ENCODE measurements at regions not wholly inside any gene's neighbourhood (a gene's known extent, or its start where the extent isn't known, plus 50 kb on each side); places are given as distances from the start of the nearest gene placed in this dataset.

DNA sequence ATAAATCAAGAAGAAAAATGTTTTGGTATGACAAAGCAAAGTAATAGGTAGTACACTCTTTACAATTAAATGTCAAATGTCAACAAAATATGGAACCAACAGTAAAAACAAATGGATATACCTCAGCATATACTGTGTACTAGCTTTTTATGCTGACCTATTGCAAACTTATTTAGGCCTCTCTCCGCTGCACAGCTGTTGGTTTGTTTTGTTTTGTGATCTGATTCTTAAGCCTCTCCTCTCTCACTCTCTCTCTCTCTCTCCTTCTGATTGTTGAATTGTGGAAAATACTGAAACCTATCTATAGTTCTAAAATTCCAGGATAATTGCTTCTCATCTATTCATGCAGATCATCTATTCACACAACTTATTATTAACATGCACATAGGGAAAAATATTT, 154.9 kb upstream of the ARHGAP28 start:
- DNase-seq, result no peak

DNA sequence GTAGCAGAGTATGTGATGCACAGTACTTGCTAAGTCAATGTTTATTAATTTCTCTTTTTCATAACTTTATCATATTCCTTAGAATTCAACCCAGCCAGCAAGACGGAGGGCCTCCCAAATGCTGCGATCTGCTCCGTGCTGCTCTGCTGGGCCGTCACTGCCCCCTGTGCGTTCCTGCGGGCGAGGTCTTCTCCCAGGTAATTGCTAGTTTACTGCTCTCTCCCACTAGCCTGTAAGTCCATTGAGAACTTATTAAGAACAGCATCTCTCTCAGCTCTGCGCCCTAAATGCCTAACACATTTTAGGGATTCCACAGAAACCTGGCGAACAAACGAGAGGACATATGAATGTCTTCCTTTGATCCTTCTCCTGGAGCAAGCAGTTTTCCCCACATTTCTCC, 153.6 kb upstream of the ARHGAP28 start:
- DNase-seq, result no peak

DNA sequence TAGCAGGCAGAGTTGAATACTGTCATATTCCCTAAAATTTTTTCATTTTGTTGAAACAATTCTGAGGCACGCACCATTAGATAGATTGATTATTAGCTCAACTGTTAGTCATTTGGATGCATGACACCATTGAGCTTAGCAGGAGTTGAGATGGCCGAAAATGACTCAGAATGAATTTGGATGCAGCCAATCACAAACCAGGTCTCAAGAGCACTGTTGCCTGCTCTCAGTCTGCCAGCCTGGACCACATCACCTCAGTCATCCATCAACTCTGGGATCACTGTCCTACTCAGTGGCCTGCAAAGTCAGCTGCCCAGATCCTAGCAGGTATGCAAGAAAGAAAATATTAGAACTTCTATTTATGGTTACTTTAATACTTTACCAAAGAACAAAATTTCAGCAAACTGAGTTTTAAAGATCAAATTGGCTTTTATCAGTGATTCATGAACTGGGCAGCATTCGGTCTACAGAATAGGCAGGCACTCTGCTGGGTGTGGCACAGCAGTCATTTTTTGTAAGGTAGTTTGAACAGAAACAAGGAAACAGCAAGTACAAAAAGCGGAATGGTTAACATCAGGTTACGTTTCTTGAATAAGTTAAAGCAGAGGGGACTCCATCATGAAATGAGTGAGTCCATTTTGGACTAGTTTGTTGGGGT, 152.7 kb upstream of the ARHGAP28 start:
- DNase-seq, result no peak

DNA sequence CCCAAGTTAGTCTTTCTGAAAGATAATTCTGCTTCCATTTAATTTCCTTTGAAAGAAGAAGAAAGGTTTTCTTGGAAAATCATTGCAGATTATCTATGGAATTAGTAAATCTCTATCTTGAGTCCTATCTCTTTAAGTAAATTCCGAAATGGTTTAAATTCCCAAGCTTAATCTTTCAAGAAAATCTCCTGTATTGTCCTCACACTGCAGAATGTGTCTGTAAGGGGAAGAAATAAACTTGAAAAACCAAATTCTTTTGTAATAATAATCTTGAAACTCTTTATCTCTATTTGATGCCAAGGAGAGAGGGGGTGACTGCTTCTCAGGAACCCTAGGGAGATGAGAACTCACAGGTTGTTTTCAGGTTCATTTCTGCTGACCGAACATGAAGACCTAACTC, 150.8 kb upstream of the ARHGAP28 start:
- no peak for DNase-seq

DNA sequence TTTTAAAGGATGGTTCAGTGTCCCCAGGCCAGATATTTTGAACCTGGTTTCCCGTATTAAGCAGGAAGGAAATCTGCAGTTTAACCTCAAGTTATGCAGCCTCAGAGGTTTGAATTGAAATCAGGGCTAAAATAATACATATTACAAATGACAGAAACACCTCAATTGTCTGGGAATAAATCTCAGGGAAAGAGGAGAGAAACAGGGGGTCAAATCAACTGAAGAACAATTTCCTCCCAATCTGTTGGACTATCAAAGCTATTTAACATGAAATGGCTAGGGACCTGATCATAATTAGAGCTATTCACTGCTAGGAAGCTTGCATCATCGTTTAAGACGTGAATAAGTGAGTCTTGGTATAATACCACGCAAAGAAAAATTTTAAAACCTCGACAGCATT, 150.0 kb upstream of the ARHGAP28 start:
- DNase-seq, result no peak

DNA sequence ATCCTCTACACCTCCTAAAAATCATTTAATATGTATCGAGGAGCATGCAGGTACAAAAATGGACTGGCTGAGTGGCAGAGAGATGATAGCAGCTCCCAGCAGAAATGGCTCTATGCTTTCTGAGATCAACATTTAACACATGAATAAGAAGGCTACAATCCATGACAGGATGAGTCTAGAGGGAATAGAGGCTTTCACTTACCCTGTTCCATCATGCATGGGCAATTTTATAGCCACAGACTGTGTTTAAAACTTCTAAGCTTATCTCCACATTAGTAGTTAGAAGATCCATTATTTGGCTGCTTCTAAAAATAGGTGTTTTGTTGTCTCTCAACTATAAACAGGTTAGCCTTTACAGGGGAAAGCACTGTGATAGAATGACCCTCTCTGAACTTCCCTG, 149.1 kb upstream of the ARHGAP28 start:
- DNase-seq, result no peak

DNA sequence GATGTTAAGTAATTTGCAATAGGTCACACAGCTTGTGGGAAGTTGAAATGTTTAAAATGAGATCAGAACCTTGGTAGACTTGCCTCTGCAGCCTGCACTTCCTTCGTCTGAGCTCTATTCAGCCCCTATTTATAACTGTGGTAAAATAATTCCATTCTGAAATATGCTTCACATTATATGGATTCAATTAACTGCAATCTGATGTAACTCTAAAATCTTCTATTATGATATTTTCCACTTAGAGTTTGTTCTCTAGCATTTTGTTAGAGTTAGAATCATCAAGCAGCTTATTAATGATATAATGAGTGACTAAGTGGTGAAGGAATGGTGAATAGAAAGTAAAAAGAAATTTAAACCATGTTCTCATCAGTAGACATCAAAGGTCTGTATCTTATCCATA, 139.6 kb upstream of the ARHGAP28 start:
- DNase-seq, result no peak

DNA sequence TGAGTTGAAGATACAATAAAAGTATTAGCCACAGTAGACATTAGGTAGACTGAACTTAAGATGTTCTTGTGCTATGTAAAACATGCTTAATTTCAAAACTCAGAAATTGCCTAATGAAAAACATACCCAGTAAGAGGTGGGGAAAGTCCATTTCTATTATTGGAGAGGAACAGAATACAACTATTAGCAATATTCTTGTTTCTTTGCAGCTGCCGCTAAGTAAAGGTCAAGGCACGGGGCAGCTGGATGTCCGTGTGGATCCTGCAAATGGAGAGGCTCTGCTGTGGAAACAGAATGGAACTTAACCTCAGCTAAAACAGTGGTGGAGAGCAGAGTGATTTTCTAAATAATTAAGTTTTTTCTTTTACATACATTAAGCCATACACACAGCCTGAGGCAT, 139.2 kb upstream of the ARHGAP28 start:
- DNase-seq, result no peak

DNA sequence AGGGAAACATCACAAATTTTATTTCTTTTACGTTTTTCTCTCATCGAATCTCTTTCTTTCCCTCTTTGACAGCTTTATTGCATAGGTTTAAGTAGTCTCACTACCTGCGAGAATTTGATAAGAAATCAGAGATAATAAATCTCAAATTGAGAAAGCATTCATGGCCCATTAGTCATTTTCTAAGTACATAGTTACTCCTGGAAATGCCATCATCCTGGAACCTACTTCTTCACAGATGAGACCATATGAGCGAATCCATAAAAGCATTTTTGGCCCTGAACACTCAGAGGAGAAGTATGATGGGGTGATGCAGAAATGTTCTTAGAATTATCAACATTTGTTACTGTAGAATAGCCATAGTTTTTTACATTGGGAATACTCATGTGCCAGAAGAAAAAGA, 138.0 kb upstream of the ARHGAP28 start:
- DNase-seq, result no peak

DNA sequence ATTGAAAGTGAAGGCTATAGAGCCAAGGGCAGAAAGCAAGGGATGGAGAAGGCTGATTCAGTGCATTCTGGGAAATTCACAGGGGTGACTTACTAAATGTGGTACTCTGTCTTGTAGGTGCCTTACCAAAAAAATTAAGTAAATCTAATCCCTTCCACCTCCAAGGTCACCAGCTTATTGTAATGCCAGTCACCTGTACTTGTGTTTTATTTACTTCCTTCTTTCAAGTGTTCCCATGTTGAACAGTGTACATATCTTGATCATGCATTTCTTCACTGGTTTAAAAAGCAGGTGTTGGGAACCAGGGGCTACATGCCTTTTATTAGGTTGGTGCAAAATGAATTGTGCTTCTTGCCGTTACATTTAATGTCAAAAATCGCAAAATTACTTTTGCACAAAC, 137.0 kb upstream of the ARHGAP28 start:
- DNase-seq, result no peak

DNA sequence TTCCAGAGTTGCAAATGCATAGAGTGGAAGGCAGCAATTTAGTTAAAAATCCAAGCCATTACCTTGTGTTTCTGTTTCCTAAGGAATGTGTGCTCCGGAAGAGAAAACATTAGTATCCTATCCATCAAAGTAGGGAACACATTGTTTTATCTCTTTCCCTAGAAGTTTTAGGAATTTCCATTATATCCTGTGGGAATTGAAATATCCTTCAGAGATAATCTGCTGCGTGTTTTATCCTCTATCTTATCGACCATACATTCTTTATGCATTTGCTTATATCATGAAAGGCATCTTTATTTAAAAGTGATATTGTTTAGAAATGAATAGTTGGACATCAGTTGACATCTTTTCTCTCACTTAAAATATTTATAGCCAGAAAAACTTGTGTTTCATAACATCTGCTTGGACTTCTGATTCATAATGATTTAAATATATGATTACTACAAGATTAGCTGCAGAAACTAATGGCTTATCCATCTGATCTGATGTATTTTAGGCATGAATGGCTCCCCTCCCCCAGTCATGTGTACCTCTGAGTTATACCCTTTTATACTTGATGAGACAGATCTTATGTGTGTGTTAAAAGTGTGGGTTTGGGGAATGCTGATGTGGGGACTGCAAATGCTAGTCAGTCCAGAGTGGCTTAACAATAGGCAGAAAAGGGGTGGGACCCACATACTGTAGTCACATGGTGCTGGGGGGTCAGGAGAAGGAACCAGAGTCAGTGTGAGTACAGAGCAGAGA, 136.2 kb upstream of the ARHGAP28 start:
- no peak for DNase-seq

DNA sequence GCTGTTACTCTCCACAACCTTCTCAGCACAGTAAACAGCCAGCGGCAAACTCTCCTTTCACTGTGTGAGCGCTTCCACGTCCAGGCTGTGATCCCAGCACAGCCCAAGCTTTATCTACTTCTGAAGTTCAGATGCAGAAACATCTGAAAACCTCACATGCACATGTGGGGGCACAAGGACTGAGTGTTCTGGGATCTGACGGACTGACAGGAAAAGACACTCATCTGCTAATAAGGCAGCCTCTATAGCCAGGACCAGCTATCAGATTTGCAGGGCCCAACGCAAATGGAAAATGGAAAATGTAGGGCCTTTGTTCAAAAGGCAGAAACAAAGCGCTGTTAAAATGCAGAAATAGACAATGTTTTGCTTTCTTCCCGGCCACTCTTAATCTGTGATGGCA, 133.8 kb upstream of the ARHGAP28 start:
- no peak for DNase-seq

DNA sequence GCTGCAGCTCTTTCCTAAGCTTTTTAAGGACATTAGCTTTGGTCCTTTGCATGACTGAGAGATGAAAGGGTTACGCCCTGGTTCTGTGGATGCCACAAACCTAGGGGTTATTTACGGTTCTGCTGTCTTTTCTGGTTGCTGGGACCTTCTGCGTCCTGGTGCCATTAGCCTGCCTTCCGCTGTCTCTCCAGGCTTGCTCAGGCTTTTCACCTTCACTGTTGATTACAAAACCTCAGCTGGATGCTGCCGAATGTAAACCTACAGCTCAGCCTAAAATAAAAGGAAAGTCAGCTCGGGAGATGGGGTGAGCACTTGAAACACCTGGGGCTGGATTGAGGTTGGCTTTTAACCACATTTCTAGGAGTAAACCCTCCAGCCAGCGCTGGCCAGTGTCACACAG, 130.9 kb upstream of the ARHGAP28 start:
- no peak for DNase-seq

DNA sequence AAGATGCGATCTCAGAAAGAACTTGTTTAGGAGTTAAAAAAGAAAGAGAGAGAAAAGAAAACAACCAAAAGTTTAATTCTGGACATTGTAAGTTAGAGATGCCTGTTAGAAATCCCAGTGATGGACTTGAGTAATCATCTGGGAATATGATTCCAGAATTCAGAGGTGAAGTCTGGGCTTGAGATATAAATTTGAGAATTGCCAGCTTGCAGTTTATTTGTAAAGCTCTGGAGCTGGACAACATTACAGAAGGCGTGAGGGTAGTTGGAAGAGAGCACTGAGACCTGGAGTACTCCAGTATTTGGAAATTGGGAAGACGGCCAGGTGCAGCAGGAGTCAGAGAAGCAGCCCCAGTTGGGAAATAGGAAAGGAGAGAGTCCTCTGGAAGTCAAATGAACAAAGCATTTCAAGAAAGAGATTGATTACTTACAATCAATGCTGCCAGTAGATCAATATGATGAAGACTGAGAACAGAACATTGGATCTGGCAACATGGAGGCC, 128.8 kb upstream of the ARHGAP28 start:
- no peak for DNase-seq

DNA sequence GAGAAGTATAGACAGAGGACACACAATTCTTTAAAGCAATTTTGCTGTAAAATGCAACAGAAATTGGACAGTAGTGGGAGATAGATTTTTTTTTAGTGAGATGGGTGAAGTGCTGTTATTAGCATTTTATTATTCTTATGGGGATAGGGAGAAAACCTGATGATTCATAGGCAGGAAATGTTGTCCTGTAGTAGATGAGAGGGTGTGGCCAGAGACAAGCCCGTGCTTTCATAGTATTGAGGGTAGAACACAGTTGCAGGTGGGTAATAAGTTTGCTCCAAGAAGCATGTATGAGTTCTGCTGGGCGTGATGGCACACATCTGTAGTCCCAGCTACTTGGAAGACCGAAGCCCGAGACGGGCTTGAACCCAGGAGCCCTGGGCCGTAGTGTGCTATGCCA, 128.3 kb upstream of the ARHGAP28 start:
- DNase-seq, result no peak

DNA sequence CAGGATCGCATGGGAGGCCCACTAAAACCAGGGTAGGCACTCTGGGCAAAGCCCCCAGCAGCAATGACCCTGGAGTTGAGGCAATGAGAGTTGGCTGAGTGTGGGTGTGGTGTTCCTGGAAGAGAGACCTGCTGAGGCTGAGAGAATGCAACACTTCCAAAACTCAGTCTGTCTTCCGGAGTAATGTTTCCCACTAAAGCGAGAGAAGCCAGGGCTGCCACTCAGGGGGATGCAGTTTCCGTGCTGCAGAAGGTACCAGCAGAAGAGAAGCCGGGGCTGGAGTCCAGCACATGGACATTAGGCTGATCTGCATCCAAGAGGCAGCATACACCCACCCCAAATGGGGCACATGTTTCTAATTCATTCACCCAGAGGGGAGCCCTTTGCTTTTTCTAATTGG, 127.2 kb upstream of the ARHGAP28 start:
- DNase-seq, result no peak

DNA sequence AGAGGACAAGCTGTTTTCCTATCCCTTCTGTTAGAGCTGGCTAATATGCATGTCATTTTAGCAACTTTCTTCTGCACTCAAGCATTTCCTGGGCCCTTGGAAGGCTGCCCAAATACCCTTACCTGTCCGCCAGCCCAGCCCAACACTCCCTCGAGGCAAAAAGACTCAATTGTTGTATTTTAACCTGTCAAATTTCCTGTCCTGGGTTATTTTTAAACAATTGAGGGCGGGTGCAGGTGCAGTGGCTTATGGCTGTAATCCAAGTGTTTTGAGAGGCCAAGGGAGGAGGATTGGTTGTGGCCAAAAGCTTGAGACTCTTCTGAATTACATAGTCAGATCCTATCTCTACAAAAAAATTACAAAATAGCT, 125.0 kb upstream of the ARHGAP28 start:
- DNase-seq, result no peak

DNA sequence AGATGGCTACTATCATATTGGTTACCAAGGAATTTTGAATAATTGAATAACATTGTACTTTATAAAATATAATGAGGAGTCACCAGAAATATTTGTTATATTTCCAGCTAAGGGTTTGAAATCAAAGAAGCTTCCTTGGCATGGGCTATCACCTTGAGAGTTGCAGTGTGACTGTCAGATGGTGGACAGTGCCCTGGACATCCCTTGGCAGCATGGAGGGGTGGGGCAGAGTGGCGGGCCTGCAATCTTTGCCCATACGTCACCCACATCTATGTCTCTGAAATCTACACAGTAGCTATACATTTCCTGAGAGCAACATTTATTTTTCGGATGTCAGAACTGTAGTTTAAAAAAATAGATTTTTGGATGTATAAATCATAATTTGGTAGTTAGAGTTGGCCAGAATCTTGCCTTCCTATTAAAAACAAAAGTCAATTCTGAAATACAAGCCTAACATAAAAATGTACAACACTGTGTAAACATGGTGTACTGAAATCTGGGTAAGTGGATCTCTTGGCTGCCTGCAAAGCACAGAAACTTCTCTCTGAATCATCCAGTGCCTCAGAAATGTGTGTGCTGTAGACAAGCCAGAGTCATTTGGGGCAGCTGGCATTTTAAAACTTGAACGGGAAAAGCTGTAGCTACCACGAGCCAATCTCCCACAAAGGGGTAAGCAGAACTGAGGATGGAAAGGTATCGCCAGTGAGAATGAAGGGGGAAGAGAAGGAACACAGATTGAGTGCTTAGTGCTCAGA, 124.2 kb upstream of the ARHGAP28 start:
- DNase-seq, result no peak

DNA sequence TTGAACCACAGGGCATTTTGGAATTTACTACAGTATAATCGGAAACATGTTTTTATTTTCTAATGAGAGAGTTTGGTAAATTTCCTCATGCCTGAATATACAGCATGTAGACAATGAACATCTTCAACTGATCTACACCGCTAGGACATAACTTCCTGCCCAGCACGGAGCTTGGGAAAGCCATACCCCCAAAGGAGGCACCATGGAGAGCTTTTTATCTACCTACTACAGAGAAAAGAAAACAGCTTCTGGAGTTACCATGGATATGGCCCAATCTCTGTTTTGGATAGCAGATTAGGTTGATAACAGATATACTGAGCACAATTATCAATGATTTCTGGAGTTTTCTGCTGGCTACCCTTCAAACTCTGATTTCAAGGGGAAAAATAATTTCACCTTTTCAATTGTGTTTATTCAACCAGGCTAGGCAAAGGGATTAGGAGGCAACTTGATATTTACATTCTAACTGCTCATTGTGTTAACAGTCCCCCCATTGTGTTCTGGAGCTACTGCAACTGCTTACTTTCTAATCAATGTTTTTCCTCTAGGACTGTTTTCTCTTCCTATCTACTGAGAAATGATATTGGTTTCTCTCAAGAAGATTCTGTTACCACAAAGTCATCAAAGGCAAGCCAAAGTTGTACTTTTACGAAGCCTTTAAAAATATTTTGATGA, 123.0 kb upstream of the ARHGAP28 start:
- DNase-seq, result no peak

DNA sequence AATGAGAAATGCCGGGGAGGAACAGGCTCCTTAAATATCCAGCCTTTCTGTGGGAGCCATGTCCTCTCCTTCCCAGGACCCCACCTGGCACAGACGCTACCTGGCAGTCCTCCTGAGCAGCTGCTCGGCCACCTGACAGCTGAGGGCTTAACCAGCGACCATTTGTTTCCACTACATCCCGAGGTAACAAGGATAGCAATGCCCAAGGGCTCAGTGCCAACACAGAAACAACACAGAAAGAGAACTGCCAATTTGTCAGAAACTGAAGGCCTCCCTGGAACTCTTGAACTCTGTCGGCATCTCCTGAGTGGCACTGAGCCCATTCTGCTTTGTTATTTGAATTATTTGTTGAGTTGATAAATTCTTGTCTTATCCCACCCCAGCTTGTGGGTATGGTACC, 122.2 kb upstream of the ARHGAP28 start:
- DNase-seq, result no peak

DNA sequence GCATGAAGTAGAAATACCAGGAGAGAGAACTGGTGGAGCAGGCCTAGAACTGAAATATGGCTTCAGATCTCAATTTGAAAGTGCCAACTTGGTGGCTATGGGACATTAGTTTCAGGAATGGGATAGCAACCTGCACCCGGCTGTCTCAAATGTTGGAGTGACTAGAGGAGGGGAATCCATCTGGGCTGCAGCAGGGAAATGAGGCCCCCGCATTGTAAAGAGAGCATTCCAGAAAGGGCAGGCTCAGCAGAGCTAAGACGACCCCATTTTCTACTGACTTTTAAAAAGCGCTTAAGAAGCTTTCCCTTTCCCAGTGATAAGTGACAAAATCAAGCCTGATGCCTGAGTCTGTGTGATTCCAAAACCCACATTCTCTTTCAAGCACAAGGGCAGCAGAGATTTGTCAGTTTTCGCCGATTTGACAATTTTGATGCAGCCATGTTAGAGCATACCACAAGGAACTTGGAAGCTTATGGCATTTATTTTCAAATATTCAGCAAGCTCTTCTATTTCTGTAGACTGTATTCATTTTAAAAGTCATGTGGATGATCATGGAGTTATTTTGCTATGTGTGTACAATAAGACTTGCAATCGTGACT, 119.8 kb upstream of the ARHGAP28 start:
- no peak for DNase-seq

DNA sequence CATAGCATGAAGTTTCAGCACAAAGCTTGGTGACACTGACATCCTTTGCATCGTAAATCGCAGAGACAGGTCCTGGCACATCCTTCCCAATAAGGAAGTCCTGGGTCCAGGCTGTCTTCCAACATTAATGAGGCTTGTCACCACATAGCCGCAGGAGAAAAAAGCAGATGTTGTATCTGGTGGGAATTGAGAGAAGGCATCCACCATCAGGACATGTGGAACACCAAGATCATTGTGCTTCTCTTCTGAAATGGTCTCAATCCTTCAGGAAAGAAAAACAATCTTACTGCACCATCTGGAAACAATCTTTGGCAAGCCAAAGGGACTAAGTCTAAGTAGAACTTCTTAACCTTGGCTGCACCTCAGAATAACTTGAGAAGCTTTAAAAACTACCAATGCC, 119.0 kb upstream of the ARHGAP28 start:
- DNase-seq, result no peak

DNA sequence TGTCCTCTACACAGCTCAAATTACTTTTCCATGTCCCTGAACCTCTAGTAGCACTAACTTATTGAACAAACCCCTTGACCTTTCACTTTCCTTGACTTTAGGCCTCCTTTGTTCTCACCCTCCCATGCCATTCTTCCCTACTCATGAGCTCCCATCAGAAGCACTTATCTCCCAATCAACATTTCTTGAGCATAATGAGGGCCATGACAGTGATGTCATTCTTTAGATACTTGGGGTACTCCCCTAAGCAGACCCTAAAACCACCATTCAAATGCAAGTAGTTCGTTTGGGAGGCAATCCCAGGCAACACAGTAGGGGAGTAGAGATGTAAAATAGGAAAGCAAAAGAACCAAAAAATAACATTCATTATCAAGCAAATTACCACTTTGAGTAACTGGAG, 115.9 kb upstream of the ARHGAP28 start:
- DNase-seq, result no peak

Data from NCI-H187 treated with DMSO at 0.1 percent for 48 hours (cell line).